Natural killer cell (primary cell): ENCODE measurements at regions not wholly inside any gene's neighbourhood (a gene's known extent, or its start where the extent isn't known, plus 50 kb on each side); places are given as distances from the start of the nearest gene placed in this dataset.

Experiments
- ATAC-seq, 3 donors: fragments of 150-1000 bp in 2 of 3; fragments of 200-7000 bp in 1 of 3; cut with Tn5 transposase; 1 replicate in 1 of 3; 2 replicates in 2 of 3; pipeline ENCODE4 v1.10.0; 2021; ENCODE audit warnings: mild to moderate bottlenecking in 2 of 3, moderate library complexity in 2 of 3
- DNase-seq, 2 donors: peaks; one replicate each; pipeline versions ENCODE4 v3.0.0 to v3.0.0-alpha.2; 2013 to 2021; ENCODE audit warnings: mixed read lengths in 1 of 2
- H3K27ac ChIP-seq: one replicate; pipeline ENCODE4 v1.5.1; 2013; ENCODE audit warnings: mild to moderate bottlenecking, low read length
- H3K27me3 ChIP-seq: one replicate; pipeline ENCODE4 v1.6.1; 2013; ENCODE audit warnings: low read length; ENCODE audit not compliant: control insufficient read depth, insufficient read depth
- H3K36me3 ChIP-seq: one replicate; pipeline ENCODE4 v1.6.1; 2013; ENCODE audit warnings: low read length; ENCODE audit not compliant: control insufficient read depth, insufficient read depth
- H3K4me1 ChIP-seq: one replicate; pipeline ENCODE4 v1.6.1; 2013; ENCODE audit warnings: low read length; ENCODE audit not compliant: control insufficient read depth, insufficient read depth
- H3K4me3 ChIP-seq: one replicate; pipeline ENCODE4 v1.5.1; 2013; ENCODE audit warnings: low read length
- H3K9me3 ChIP-seq: one replicate; pipeline ENCODE4 v1.6.1; 2013; ENCODE audit warnings: low read length; ENCODE audit not compliant: control insufficient read depth, insufficient read depth
- H3K27ac Mint-ChIP-seq, 2 donors: one replicate each; pipeline ENCODE4 v1.8.0; 2022; ENCODE audit warnings: mild to moderate bottlenecking in 2 of 2, mixed read lengths in 2 of 2, moderate library complexity in 1 of 2
- H3K27me3 Mint-ChIP-seq, 2 donors: one replicate each; pipeline ENCODE4 v1.8.0; 2022; ENCODE audit warnings: low read depth in 2 of 2, mixed read lengths in 2 of 2
- H3K36me3 Mint-ChIP-seq: one replicate; pipeline ENCODE4 v1.8.0; 2022; ENCODE audit warnings: mixed read lengths
- H3K4me1 Mint-ChIP-seq, 2 donors: one replicate each; pipeline ENCODE4 v1.8.0; 2022; ENCODE audit warnings: mixed read lengths in 2 of 2
- H3K4me3 Mint-ChIP-seq: one replicate; pipeline ENCODE4 v1.8.0; 2022; ENCODE audit warnings: mild to moderate bottlenecking, moderate library complexity, mixed read lengths
- H3K9me3 Mint-ChIP-seq, 2 donors: one replicate each; pipeline ENCODE4 v1.8.0; 2022; ENCODE audit warnings: mixed read lengths in 2 of 2
- WGBS: methylation state at CpG from one replicate; pipeline ENCODE4 v1.1.7; 2013; ENCODE audit warnings: missing lambda C conversion rate; ENCODE audit not compliant: insufficient coverage; 5-methylcytosine and 5-hydroxymethylcytosine counted together
- intact Hi-C: fragments of 100-400 bp; cut with micrococcal nuclease; formaldehyde crosslinking; loops from one replicate; pipeline ENCODE4 v1.14.2; 2022
- TF ChIP-seq, protein P1 (sequence below): fragments of 200-600 bp; IDR thresholded peaks from one replicate; pipeline ENCODE4 v1.8.0; 2022; ENCODE audit warnings: antibody characterized with exemption

DNA sequence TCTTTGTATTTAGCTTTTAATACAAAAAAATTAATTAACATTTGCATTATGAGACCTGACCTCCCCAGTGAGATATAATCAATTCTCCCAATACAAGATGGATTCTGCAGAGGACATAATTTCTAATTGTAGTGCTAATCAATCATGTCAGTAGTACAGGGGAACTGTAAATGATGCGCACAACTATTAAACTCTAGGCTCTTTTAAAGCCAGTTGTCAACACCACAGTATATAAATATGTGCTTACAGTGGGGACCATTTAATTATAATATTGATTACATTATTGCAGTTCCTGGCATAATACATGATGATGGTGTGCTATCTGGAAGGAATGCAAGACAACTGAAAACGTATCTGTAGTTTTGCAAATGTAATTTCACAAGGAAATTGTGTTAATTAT, 285.6 kb upstream of the EPHA4 start:
- H3K27me3 Mint-ChIP-seq: no peaks in the 10 kb centered on the region
- no peaks in the 10 kb centered on the region for H3K36me3 Mint-ChIP-seq
- H3K4me3 ChIP-seq: no peak overlapping the region
- H3K9me3 ChIP-seq: peaks cover 3% of the 10 kb centered on the region
- intact Hi-C loops: no loop called here
- DNase-seq (no peak), ATAC-seq (no peak)
- H3K4me1 ChIP-seq: no peaks in the 10 kb centered on the region
- TF ChIP-seq, protein P1, sequence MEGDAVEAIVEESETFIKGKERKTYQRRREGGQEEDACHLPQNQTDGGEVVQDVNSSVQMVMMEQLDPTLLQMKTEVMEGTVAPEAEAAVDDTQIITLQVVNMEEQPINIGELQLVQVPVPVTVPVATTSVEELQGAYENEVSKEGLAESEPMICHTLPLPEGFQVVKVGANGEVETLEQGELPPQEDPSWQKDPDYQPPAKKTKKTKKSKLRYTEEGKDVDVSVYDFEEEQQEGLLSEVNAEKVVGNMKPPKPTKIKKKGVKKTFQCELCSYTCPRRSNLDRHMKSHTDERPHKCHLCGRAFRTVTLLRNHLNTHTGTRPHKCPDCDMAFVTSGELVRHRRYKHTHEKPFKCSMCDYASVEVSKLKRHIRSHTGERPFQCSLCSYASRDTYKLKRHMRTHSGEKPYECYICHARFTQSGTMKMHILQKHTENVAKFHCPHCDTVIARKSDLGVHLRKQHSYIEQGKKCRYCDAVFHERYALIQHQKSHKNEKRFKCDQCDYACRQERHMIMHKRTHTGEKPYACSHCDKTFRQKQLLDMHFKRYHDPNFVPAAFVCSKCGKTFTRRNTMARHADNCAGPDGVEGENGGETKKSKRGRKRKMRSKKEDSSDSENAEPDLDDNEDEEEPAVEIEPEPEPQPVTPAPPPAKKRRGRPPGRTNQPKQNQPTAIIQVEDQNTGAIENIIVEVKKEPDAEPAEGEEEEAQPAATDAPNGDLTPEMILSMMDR: no peak
- peaks cover 6 to 13% of the 10 kb centered on the region in 2 donors for H3K9me3 Mint-ChIP-seq
- H3K27ac Mint-ChIP-seq: no peak overlapping the region
- H3K36me3 ChIP-seq: no peaks in the 10 kb centered on the region
- 24% methylated on average over 1 of the region's 2 CpGs for WGBS
- H3K27me3 ChIP-seq: no peaks in the 10 kb centered on the region
- no peak overlapping the region for H3K27ac ChIP-seq
- no peaks in the 10 kb centered on the region for H3K4me1 Mint-ChIP-seq
- H3K4me3 Mint-ChIP-seq: no peak overlapping the region

- Histone ChIP-seq H3K27ac (no peak overlapping the region), H3K4me3 (no peak overlapping the region), H3K36me3 (no peaks in the 10 kb centered on the region), H3K27me3 (no peaks in the 10 kb centered on the region), H3K9me3 (peaks cover 3% of the 10 kb centered on the region), H3K4me1 (no peaks in the 10 kb centered on the region)
- intact Hi-C loops: no loop called here
- Mint-ChIP-seq H3K4me1 (no peaks in the 10 kb centered on the region), H3K27me3 (no peaks in the 10 kb centered on the region), H3K4me3 (no peak overlapping the region), H3K36me3 (no peaks in the 10 kb centered on the region), H3K27ac (no peak overlapping the region), H3K9me3 (peaks cover 9 to 18% of the 10 kb centered on the region in 2 donors)
- DNase-seq: no peak
- TF ChIP-seq, protein P1: no peak
- 27% methylated on average over 1 of the region's 1 CpG for WGBS
- ATAC-seq: no peak
These were observed 281.2 kb upstream of the EPHA4 start for GRCh38 chr2:221853297-221853696.

DNA sequence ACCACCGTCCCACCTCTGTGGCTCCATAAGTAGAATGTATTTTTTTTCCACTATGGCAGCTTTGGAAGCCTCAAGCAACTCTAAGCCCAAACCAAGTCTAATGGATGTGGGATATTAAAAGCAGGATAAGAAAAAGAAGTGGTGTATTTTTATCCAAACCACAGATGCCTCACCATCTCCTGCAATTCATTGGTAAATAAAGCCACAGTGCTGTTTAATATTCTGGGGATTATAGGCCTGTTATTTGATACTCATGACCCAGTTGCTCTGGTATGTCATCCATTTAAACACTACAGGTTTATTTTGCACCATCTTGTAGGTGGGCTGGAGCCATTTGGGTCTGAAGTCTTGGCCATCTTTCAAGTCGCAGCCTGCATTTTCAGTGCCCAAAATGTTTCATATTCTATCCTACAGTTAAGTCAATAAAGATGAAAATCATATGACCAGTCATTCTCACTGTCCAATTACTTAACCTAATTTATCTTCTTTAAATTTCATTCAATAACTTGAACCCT, 279.5 kb upstream of the EPHA4 start:
- Mint-ChIP-seq H3K27ac (no peak overlapping the region), H3K4me3 (no peak overlapping the region), H3K9me3 (peaks cover 7 to 18% of the 10 kb centered on the region in 2 donors), H3K27me3 (no peaks in the 10 kb centered on the region), H3K36me3 (no peaks in the 10 kb centered on the region), H3K4me1 (no peaks in the 10 kb centered on the region)
- TF ChIP-seq, protein P1: no peak
- DNase-seq (no peak), ATAC-seq (no peak)
- Histone ChIP-seq H3K36me3 (no peaks in the 10 kb centered on the region), H3K27me3 (no peaks in the 10 kb centered on the region), H3K9me3 (peaks cover 3% of the 10 kb centered on the region), H3K27ac (no peak overlapping the region), H3K4me3 (no peak overlapping the region), H3K4me1 (no peaks in the 10 kb centered on the region)
- WGBS: 88% methylated on average over 2 of the region's 2 CpGs
- intact Hi-C loops: no loop called here

DNA sequence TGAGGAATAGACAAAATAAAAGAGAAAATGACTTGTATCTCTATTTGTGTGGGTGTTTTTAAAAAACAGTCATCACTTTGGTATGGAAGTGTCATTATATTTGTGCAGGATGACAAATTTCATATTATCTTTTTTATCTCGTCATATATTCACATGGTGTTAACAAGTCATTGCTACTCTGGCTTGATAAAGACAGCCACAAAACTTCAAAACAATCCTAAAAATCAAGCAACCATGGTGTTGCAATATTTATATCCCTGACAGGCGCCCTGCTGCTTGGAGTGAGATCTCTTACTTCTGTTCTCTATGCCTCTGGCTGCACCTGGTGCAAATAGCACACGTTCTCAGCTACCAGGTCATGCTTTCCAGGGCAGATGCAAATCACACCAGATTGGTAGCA, 278.0 kb upstream of the EPHA4 start:
- Mint-ChIP-seq H3K27ac (no peak overlapping the region), H3K4me1 (no peaks in the 10 kb centered on the region), H3K4me3 (no peak overlapping the region), H3K36me3 (no peaks in the 10 kb centered on the region), H3K9me3 (peaks cover 7 to 14% of the 10 kb centered on the region in 2 donors), H3K27me3 (no peaks in the 10 kb centered on the region)
- Histone ChIP-seq H3K27ac (no peak overlapping the region), H3K36me3 (no peaks in the 10 kb centered on the region), H3K9me3 (peaks cover 3% of the 10 kb centered on the region), H3K4me1 (no peaks in the 10 kb centered on the region), H3K27me3 (no peaks in the 10 kb centered on the region), H3K4me3 (no peak overlapping the region)
- WGBS: 63% methylated on average over 3 of the region's 3 CpGs
- DNase-seq: no peak
- TF ChIP-seq, protein P1: no peak
- intact Hi-C loops: no loop called here
- no peak for ATAC-seq
